ENCODE measurements at regions not wholly inside any gene's neighbourhood (a gene's known extent, or its start where the extent isn't known, plus 50 kb on each side); places are given as distances from the start of the nearest gene placed in this dataset.

DNA sequence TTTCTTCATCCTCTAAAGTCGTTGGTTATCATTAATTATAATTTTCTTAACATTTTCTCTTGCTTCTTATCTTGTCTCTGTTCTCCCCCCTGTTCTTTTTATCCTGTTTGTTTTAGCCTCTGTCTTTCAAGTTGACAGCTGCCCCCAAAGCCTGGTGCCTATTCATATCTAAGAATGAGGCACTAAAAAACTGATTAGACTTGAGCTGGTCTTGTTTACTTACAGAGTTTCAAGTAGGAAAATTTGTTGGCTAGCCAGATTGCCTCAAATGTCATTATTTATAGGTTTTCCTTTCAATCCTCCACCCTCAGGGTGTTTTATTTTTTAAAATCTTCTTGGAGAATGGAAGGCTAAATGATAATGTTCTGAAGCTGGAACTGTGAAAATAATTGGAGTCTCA is 236.0 kb downstream of the UTP18 start:
- DNase-seq (ENCODE audit: low read depth), result no peak
- H3K4me3 ChIP-seq (ENCODE audit: low read depth, low read length), result no peak overlapping the region
- TF ChIP-seq, protein P1, sequence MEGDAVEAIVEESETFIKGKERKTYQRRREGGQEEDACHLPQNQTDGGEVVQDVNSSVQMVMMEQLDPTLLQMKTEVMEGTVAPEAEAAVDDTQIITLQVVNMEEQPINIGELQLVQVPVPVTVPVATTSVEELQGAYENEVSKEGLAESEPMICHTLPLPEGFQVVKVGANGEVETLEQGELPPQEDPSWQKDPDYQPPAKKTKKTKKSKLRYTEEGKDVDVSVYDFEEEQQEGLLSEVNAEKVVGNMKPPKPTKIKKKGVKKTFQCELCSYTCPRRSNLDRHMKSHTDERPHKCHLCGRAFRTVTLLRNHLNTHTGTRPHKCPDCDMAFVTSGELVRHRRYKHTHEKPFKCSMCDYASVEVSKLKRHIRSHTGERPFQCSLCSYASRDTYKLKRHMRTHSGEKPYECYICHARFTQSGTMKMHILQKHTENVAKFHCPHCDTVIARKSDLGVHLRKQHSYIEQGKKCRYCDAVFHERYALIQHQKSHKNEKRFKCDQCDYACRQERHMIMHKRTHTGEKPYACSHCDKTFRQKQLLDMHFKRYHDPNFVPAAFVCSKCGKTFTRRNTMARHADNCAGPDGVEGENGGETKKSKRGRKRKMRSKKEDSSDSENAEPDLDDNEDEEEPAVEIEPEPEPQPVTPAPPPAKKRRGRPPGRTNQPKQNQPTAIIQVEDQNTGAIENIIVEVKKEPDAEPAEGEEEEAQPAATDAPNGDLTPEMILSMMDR (IDR thresholded peaks at IDR 0.05; ENCODE audit: low read depth, low read length, missing control alignments), result no peak

DNA sequence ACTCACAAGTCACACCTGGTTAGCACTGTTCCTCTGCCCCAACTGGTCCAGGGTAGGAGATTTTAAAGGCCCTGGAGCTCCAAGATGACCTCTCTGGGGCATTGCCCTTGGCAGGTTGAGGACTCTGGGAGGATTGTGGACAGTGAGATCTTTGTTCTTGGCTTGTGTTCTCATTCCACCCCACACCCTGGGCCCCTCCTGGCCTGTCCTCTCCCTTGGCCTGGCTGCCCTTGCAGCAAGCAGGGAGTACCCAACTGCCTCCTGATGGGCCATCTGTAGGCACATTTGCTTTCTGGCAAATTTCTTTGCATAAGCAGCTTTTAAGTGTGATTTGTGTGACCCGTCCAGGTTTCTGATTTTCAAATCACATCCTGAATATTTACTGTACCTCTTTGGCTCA is 239.6 kb downstream of the UTP18 start:
- no peak for DNase-seq (ENCODE audit: low read depth)
- H3K4me3 ChIP-seq (ENCODE audit: low read depth, low read length), result no peak overlapping the region
- TF ChIP-seq, protein P1 (IDR thresholded peaks at IDR 0.05; ENCODE audit: low read depth, low read length, missing control alignments), result no peak

DNA sequence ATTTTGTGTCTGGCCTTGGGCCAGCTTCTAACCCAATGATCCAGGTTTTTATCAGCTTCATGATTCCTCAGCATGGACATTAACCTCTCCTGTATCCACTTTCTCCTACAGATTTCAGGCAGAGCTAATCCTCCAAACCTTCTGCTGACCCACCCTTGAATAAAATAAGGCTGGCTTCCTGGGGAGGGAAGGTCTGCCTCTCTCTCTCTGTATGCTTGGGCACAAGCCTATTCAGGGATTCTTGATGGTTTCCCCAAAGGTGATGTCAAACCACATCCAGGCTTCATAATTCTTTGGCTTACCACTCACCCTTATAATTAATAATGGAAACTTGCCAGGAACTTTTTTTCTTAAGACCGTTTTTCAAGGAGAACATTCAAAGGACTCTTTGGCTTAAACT is 240.1 kb downstream of the UTP18 start:
- no peak overlapping the region for H3K4me3 ChIP-seq (ENCODE audit: low read depth, low read length)
- TF ChIP-seq, protein P1 (IDR thresholded peaks at IDR 0.05; ENCODE audit: low read depth, low read length, missing control alignments), result no peak
- no peak for DNase-seq (ENCODE audit: low read depth)

DNA sequence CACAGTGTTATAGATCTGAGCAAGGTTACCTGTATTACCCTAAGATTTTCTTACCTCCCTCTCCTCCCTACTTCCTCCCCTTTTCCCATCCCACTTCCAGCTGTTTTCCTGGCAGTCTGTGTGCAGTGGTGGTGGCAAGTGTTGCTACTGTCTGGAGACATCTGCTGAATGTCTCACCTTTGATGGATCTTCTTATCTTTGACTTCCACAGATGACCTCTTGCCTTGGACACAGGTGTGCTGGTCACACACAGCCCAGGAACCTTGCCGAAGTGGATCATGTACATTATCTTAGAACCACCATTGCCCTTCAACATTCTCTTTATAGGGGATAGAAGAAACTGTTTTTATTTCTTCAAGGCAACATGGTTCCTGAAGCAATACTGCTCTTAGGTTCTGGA is 245.1 kb downstream of the UTP18 start:
- TF ChIP-seq, protein P1 (IDR thresholded peaks at IDR 0.05; ENCODE audit: low read depth, low read length, missing control alignments), result no peak
- no peak for DNase-seq (ENCODE audit: low read depth)
- H3K4me3 ChIP-seq (ENCODE audit: low read depth, low read length), result no peak overlapping the region

DNA sequence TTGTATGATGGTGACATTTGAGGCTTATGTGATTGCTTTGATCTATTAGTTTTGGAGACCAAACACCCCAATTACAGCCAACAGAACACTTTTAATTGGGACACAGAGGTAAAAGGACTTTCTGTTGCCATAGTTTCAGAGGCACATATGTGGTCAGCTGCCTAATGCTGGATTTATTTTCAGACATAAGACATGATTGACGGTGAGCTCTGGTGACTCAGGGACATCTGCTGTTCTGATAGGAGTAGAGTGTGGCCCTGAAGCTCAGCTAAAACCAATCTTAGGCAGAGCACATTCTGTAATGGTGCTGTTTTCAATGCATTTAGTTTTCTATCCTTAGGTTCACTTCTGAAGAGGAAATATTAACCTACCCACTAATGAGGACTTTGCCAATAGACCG is 247.1 kb downstream of the UTP18 start:
- no peak overlapping the region for H3K4me3 ChIP-seq (ENCODE audit: low read depth, low read length)
- TF ChIP-seq, protein P1 (IDR thresholded peaks at IDR 0.05; ENCODE audit: low read depth, low read length, missing control alignments), result no peak
- DNase-seq (ENCODE audit: low read depth), result no peak

DNA sequence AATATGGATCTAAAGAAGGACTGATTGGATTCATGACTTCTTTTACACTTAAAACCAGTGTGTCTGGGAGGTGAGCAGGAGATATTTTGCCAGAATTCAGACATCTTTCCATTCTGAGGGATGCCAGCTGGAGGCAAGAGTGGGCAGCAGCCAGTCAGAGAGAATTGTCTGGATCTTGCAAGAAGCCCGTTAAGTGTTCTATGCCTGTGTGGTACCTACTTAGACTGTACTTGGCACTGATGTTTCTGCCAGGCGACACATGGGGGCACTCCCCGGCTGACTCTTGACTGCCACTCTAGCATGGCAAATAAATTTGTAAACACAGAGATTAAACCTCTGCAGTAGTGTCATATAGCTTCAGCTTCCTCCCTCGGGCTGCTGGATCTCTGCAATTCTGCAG is 247.7 kb downstream of the UTP18 start:
- DNase-seq (ENCODE audit: low read depth), result no peak
- no peak overlapping the region for H3K4me3 ChIP-seq (ENCODE audit: low read depth, low read length)

DNA sequence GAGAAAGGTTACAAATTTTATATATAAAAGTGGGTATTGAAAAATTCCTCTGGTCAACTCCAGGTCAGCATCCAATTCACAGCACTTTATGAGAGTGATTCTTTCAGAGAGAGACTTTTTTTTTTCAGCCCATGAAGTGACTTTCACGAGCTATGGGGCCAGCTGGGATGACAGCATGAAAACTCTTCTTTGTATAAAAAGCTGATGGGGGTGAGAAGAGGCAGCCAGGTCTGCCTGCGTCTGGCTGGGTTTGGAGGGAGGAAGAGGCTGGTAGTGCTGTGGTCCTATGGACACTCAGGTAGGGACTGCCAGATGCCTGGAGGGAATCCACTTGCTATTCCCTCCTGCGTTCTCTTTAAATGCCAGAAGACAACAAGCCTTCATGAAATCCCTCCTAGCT is 250.6 kb downstream of the UTP18 start:
- no peak for DNase-seq (ENCODE audit: low read depth)
- TF ChIP-seq, protein P1 (IDR thresholded peaks at IDR 0.05; ENCODE audit: low read depth, low read length, missing control alignments), result no peak

More for the DNA sequence above, 247.7 kb downstream of the UTP18 start:
- TF ChIP-seq, protein P1 (IDR thresholded peaks at IDR 0.05; ENCODE audit: low read depth, low read length, missing control alignments), result no peak

More for the DNA sequence above, 250.6 kb downstream of the UTP18 start:
- H3K4me3 ChIP-seq (ENCODE audit: low read depth, low read length), result no peak overlapping the region

Data from GM12864 (cell line).